Smooth muscle cell (in vitro differentiated cells): ENCODE measurements at regions not wholly inside any gene's neighbourhood (a gene's known extent, or its start where the extent isn't known, plus 50 kb on each side); places are given as distances from the start of the nearest gene placed in this dataset.
"Not testable (repeated sequence)": the region's sequence is repeated elsewhere in the genome, so short reads cannot be mapped to it uniquely, and the experiment has no call there.

ENCODE experiments used
- DNase-seq: peaks from one replicate; lab custom pipeline; 2025; ENCODE audit not compliant: unreplicated experiment; lab: John Stamatoyannopoulos, UW
- H2AFZ ChIP-seq: fragments of 200-600 bp; sonication (generic); 2 replicates; pipeline ENCODE4 v1.6.0; 2016; ENCODE audit warnings: antibody characterized with exemption, low read depth, mild to moderate bottlenecking
- H3F3A ChIP-seq: fragments of 200-600 bp; sonication (generic); 2 replicates; pipeline ENCODE4 v1.6.0; 2017; ENCODE audit warnings: antibody characterized with exemption, low read depth
- H3K27ac ChIP-seq: fragments of 200-600 bp; sonication (generic); 2 replicates; pipeline ENCODE4 v1.5.1; 2016; ENCODE audit warnings: low read depth, mild to moderate bottlenecking
- H3K27me3 ChIP-seq: fragments of 200-600 bp; sonication (generic); 2 replicates; pipeline ENCODE4 v1.6.1; 2016; ENCODE audit warnings: low read depth, mild to moderate bottlenecking
- H3K36me3 ChIP-seq: fragments of 200-600 bp; sonication (generic); 2 replicates; pipeline ENCODE4 v1.5.1; 2016; ENCODE audit warnings: low read depth
- H3K4me1 ChIP-seq: fragments of 200-600 bp; sonication (generic); 2 replicates; pipeline ENCODE4 v1.5.1; 2016; ENCODE audit warnings: low read depth
- H3K4me2 ChIP-seq: fragments of 200-600 bp; sonication (generic); 2 replicates; pipeline ENCODE4 v1.6.0; 2016; ENCODE audit warnings: mild to moderate bottlenecking
- H3K4me3 ChIP-seq: fragments of 200-600 bp; sonication (generic); 2 replicates; pipeline ENCODE4 v1.5.1; 2016; ENCODE audit warnings: mild to moderate bottlenecking
- H3K79me2 ChIP-seq: fragments of 200-600 bp; sonication (generic); 2 replicates; pipeline ENCODE4 v1.6.0; 2016; ENCODE audit warnings: low read depth, mild to moderate bottlenecking
- H3K9ac ChIP-seq: fragments of 200-600 bp; sonication (generic); 2 replicates; pipeline ENCODE4 v1.6.0; 2016; ENCODE audit warnings: low read depth
- H3K9me3 ChIP-seq: fragments of 200-600 bp; sonication (generic); replicated peaks from 2 replicates; pipeline ENCODE4 v1.5.1; 2016; ENCODE audit warnings: low read depth
- H4K20me1 ChIP-seq: fragments of 200-600 bp; sonication (generic); 2 replicates; pipeline ENCODE4 v1.6.0; 2016; ENCODE audit warnings: low read depth
- WGBS: methylation state at CpG from one replicate; pipeline ENCODE4 v1.1.7; 2016; ENCODE audit warnings: low lambda C conversion rate; 5-methylcytosine and 5-hydroxymethylcytosine counted together
- TF ChIP-seq, protein P1 (sequence below): fragments of 200-600 bp; sonication (generic); IDR thresholded peaks from 2 replicates; pipeline ENCODE4 v1.5.1; 2017; ENCODE audit warnings: borderline replicate concordance, mild to moderate bottlenecking, antibody characterized with exemption; ENCODE audit not compliant: insufficient read depth, poor library complexity, severe bottlenecking

DNA sequence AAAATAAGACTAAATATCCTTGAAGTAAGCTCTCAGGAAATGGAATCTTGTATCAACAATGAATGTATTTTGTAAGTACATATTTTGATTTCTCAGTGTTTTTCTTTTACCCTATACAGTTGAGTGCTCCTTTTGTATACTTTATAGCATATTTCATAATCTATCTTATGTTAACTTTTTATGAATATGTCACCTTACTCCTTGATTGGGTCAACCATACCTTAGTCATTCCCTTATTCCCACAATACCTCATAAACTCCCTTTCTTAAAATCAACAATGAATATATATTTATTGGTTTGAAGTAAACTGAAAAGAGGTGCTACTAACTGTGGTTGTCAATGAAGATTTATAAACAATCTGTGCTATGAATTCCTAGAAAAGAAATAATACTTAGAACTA, 686.2 kb downstream of the METTL15 start:
- no peak overlapping the region for H3K4me2 ChIP-seq
- no peaks in the 10 kb centered on the region for H4K20me1 ChIP-seq
- no peaks in the 10 kb centered on the region for H3K36me3 ChIP-seq
- H2AFZ ChIP-seq: no peak overlapping the region
- no peaks in the 10 kb centered on the region for H3K79me2 ChIP-seq
- H3K27ac ChIP-seq: no peak overlapping the region
- TF ChIP-seq, protein P1, sequence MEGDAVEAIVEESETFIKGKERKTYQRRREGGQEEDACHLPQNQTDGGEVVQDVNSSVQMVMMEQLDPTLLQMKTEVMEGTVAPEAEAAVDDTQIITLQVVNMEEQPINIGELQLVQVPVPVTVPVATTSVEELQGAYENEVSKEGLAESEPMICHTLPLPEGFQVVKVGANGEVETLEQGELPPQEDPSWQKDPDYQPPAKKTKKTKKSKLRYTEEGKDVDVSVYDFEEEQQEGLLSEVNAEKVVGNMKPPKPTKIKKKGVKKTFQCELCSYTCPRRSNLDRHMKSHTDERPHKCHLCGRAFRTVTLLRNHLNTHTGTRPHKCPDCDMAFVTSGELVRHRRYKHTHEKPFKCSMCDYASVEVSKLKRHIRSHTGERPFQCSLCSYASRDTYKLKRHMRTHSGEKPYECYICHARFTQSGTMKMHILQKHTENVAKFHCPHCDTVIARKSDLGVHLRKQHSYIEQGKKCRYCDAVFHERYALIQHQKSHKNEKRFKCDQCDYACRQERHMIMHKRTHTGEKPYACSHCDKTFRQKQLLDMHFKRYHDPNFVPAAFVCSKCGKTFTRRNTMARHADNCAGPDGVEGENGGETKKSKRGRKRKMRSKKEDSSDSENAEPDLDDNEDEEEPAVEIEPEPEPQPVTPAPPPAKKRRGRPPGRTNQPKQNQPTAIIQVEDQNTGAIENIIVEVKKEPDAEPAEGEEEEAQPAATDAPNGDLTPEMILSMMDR: no peak
- H3K4me1 ChIP-seq: no peaks in the 10 kb centered on the region
- no peaks in the 10 kb centered on the region for H3K9me3 ChIP-seq
- no peaks in the 10 kb centered on the region for H3K27me3 ChIP-seq
- H3F3A ChIP-seq: no peaks in the 10 kb centered on the region
- DNase-seq: no peak
- no peak overlapping the region for H3K9ac ChIP-seq
- H3K4me3 ChIP-seq: no peak overlapping the region

DNA sequence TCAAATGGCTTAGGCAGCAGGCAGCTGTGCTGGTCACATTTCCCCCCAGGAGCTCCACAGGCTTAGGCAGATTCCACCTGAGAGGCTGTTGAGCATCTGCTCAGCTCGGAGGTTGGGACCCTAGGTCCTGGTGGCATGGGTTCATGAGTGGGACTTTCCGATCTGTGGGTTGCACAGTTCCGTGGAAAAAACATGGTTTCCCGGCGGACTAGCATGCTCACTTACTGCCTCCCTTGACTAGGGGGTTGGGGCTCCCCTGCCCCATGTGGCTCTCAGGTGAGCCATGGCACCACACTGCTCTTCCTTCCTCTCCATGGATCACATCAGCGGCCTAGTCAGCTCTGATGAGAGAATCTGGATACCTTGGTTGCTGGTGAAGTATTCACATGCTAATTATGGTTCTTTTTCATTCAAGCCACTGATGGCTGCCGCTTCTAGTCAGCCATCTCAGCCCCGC, 685.1 kb downstream of the METTL15 start:
- Histone ChIP-seq H3K9ac (no peak overlapping the region), H3K79me2 (no peaks in the 10 kb centered on the region), H3K4me3 (no peak overlapping the region), H3K4me2 (no peak overlapping the region), H3K27ac (no peak overlapping the region), H3K36me3 (no peaks in the 10 kb centered on the region), H3K9me3 (no peaks in the 10 kb centered on the region), H3K4me1 (no peaks in the 10 kb centered on the region), H4K20me1 (no peaks in the 10 kb centered on the region), H3F3A (no peaks in the 10 kb centered on the region), H2AFZ (no peak overlapping the region), H3K27me3 (no peaks in the 10 kb centered on the region)
- WGBS: 88% methylated on average over 8 of the region's 8 CpGs
- TF ChIP-seq, protein P1: no peak
- no peak for DNase-seq

DNA sequence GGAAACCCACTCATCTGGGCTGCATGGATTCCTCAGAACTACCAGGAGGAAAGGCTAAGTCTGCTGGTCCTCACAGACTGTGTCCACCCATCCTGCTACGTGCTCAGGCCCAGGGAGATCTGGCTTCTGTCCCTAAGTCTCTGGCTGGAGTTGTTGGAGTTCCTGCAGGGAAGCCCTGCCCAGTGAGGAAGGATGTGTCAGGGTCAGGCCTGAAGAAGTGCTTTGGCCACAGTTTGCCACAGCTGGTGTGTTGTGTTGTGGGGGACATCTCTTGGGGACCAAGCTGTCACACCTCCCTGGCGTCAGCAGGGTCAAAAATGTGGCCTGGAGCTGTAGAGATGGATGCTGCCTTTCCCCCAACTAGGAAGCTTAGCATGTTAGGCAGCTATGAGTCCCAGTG, 684.7 kb downstream of the METTL15 start:
- TF ChIP-seq, protein P1: no peak
- H3K27me3 ChIP-seq: no peaks in the 10 kb centered on the region
- H3K36me3 ChIP-seq: no peaks in the 10 kb centered on the region
- no peaks in the 10 kb centered on the region for H3K79me2 ChIP-seq
- H3K4me3 ChIP-seq: no peak overlapping the region
- H4K20me1 ChIP-seq: no peaks in the 10 kb centered on the region
- no peak for DNase-seq
- H3K4me1 ChIP-seq: no peaks in the 10 kb centered on the region
- H3F3A ChIP-seq: no peaks in the 10 kb centered on the region
- no peak overlapping the region for H2AFZ ChIP-seq
- H3K9me3 ChIP-seq: no peaks in the 10 kb centered on the region
- H3K9ac ChIP-seq: no peak overlapping the region
- no peak overlapping the region for H3K4me2 ChIP-seq
- 79% methylated on average over 2 of the region's 2 CpGs for WGBS
- H3K27ac ChIP-seq: no peak overlapping the region

DNA sequence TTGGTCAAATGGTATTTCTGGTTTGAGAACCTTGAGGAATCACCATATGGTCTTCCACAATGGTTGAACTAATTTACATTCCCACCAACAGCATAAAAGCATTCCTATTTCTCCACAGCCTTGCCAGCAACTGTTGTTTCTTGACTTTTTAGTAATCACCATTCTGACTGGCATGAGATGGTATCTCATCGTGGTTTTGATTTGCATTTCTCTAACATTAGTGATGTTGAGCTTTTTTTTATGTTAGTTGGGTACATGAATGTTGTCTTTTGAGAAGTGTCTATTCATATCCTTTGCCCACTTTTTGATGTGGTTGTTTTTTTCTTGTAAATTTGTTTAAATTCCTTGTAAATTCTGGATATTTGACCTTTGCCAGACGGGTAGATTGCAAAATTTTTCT, 679.7 kb downstream of the METTL15 start:
- H3K4me2 ChIP-seq, H3K9me3 ChIP-seq, H3K9ac ChIP-seq, H4K20me1 ChIP-seq, H2AFZ ChIP-seq, H3K4me1 ChIP-seq, H3K36me3 ChIP-seq, H3K4me3 ChIP-seq, H3K27me3 ChIP-seq, H3F3A ChIP-seq, DNase-seq, H3K79me2 ChIP-seq, H3K27ac ChIP-seq: not testable (repeated sequence)
- 68% methylated on average over 2 of the region's 2 CpGs for WGBS
